DMS53 (cell line): ENCODE measurements at regions not wholly inside any gene's neighbourhood (a gene's known extent, or its start where the extent isn't known, plus 50 kb on each side); places are given as distances from the start of the nearest gene placed in this dataset.
A peak's percentile ranks its signal among the peaks of the same experiment; 100 is the strongest.

Experiments used
- DNase-seq: peaks from one replicate; lab custom pipeline; 2025; lab: John Stamatoyannopoulos, UW

- no peak for DNase-seq
Measured at GRCh38 chr4:179584101-179584500, 2141.9 kb upstream of the AGA start.

- no peak for DNase-seq
Measured at GRCh38 chr4:179585761-179586160, 2143.5 kb upstream of the AGA start.

GRCh38 chr4:179586460-179586859 lies 2144.2 kb upstream of the AGA start:
- no peak for DNase-seq

GRCh38 chr4:179595671-179596410 lies 2153.6 kb upstream of the AGA start:
- DNase-seq = no peak

- no peak for DNase-seq
Measured at GRCh38 chr4:179596621-179597020, 2154.4 kb upstream of the AGA start.

GRCh38 chr4:179597301-179597700 lies 2155.1 kb upstream of the AGA start:
- DNase-seq = no peak

- DNase-seq = no peak
Measured at GRCh38 chr4:179601671-179602070, 2159.4 kb upstream of the AGA start.

- no peak for DNase-seq
Measured at GRCh38 chr4:179605196-179605595, 2163.0 kb upstream of the AGA start.

GRCh38 chr4:179607003-179607402 lies 2164.8 kb upstream of the AGA start:
- DNase-seq = no peak

GRCh38 chr4:179615704-179616103 lies 2173.5 kb upstream of the AGA start:
- no peak for DNase-seq

GRCh38 chr4:179618966-179619365 lies 2176.7 kb upstream of the AGA start:
- DNase-seq = no peak

GRCh38 chr4:179624768-179625181 lies 2182.5 kb upstream of the AGA start:
- peak; percentile 24 for DNase-seq

GRCh38 chr4:179625406-179625805 lies 2183.2 kb upstream of the AGA start:
- no peak for DNase-seq

GRCh38 chr4:179626687-179627086 lies 2184.4 kb upstream of the AGA start:
- no peak for DNase-seq

- DNase-seq = no peak
Measured at GRCh38 chr4:179631321-179631720, 2189.1 kb upstream of the AGA start.

- peak; percentile 29 for DNase-seq
Measured at GRCh38 chr4:179634862-179635261, 2192.6 kb upstream of the AGA start.

- no peak for DNase-seq
Measured at GRCh38 chr4:179662522-179662921, 2220.3 kb upstream of the AGA start.

- DNase-seq = no peak
Measured at GRCh38 chr4:179663641-179664429, 2221.6 kb upstream of the AGA start.

- no peak for DNase-seq
Measured at GRCh38 chr4:179664430-179665027, 2222.3 kb upstream of the AGA start.

- DNase-seq = no peak
Measured at GRCh38 chr4:179666226-179666625, 2224.0 kb upstream of the AGA start.

- DNase-seq = peak; percentile 26
Measured at GRCh38 chr4:179671609-179672008, 2229.4 kb upstream of the AGA start.

GRCh38 chr4:179678093-179678814 lies 2236.0 kb upstream of the AGA start:
- DNase-seq = no peak
